Endothelial cell of umbilical vein (primary cell): ENCODE measurements at regions not wholly inside any gene's neighbourhood (a gene's known extent, or its start where the extent isn't known, plus 50 kb on each side); places are given as distances from the start of the nearest gene placed in this dataset.

Experiments
- CTCF ChIP-seq, 2 donors: IDR thresholded peaks; 1 replicate in 1 of 2; 2 replicates in 1 of 2; pipeline ENCODE4 v1.5.1; 2011; ENCODE audit warnings: low read length in 2 of 2, mild to moderate bottlenecking in 2 of 2, moderate library complexity in 2 of 2, control low read depth in 1 of 2, inconsistent platforms in 1 of 2, low read depth in 1 of 2; ENCODE audit not compliant: insufficient read depth in 1 of 2; ENCODE audit errors: extremely low read depth in 1 of 2
- EZH2 ChIP-seq: IDR thresholded peaks from 2 replicates; pipeline ENCODE4 v1.6.1; 2012; ENCODE audit warnings: borderline replicate concordance, low read depth, mild to moderate bottlenecking, moderate library complexity, low read length, inconsistent platforms; ENCODE audit not compliant: severe bottlenecking
- FOS ChIP-seq: IDR thresholded peaks from 2 replicates; pipeline ENCODE4 v1.6.1; 2011; ENCODE audit warnings: mild to moderate bottlenecking, low read length, moderate library complexity, borderline replicate concordance; ENCODE audit not compliant: insufficient read depth
- POLR2A ChIP-seq: IDR thresholded peaks from 2 replicates; pipeline ENCODE4 v1.6.1; 2012; ENCODE audit warnings: low read depth, mild to moderate bottlenecking, control low read depth, low read length

DNA sequence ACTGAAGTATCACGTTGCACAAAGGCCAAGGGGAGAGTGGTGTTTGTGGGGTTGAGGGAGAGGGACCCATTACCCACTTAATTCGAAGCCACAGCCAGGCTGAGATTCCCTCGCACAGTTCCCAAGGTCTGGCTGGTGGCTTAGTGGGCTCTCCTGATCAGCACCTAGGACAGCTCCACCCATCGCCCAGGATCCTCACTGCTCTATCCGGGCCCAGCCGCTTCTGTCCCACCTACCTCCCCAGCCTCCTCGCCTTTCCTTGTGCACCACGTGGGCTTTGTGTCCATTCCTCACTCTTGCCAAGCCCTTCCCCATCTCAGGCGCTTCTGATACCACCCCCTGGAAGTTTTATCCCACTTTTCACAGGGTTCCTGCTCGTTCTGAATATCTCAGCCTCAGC, 163.5 kb downstream of the CCT6B start:
- TF ChIP-seq FOS (no peak), CTCF (IDR thresholded peaks at IDR 0.05; ENCODE audit: extremely low read depth in 1 of 2, insufficient read depth in 1 of 2, low read depth in 1 of 2, low read length in 2 of 2) (no peak), EZH2 (no peak), POLR2A (no peak)
